HG03354 (cell line): ENCODE measurements at regions not wholly inside any gene's neighbourhood (a gene's known extent, or its start where the extent isn't known, plus 50 kb on each side); places are given as distances from the start of the nearest gene placed in this dataset.

ENCODE experiments used
- ATAC-seq: cut with Tn5 transposase; IDR thresholded peaks from one replicate; pipeline ENCODE4 v1.9.1; 2021; ENCODE audit warnings: mild to moderate bottlenecking; ENCODE audit not compliant: unreplicated experiment, poor library complexity, severe bottlenecking

GRCh38 chr9:81303658-81304057 lies 385.7 kb downstream of the TLE1 start:
- no peak for ATAC-seq

- no peak for ATAC-seq
Observed at GRCh38 chr9:81293651-81294050, 395.7 kb downstream of the TLE1 start.

GRCh38 chr9:81292056-81292805 lies 397.1 kb downstream of the TLE1 start:
- ATAC-seq = no peak

GRCh38 chr9:81289622-81290021 lies 399.7 kb downstream of the TLE1 start:
- ATAC-seq = no peak

- ATAC-seq = no peak
Observed at GRCh38 chr9:81268048-81268447, 421.3 kb downstream of the TLE1 start.

- no peak for ATAC-seq
Observed at GRCh38 chr9:81266674-81267073, 422.7 kb downstream of the TLE1 start.

- ATAC-seq = no peak
Observed at GRCh38 chr9:81266086-81266485, 423.3 kb downstream of the TLE1 start.

- ATAC-seq = no peak
Observed at GRCh38 chr9:81264516-81264915, 424.8 kb downstream of the TLE1 start.

- no peak for ATAC-seq
Observed at GRCh38 chr9:81259896-81260295, 429.5 kb downstream of the TLE1 start.

GRCh38 chr9:81256368-81256767 lies 433.0 kb downstream of the TLE1 start:
- no peak for ATAC-seq

- ATAC-seq = no peak
Observed at GRCh38 chr9:81250606-81251005, 438.7 kb downstream of the TLE1 start.

GRCh38 chr9:81250041-81250440 lies 439.3 kb downstream of the TLE1 start:
- no peak for ATAC-seq

GRCh38 chr9:81245254-81245956 lies 443.9 kb downstream of the TLE1 start:
- ATAC-seq = no peak

GRCh38 chr9:81244631-81245030 lies 444.7 kb downstream of the TLE1 start:
- ATAC-seq = no peak

GRCh38 chr9:81242866-81243265 lies 446.5 kb downstream of the TLE1 start:
- no peak for ATAC-seq

GRCh38 chr9:81239388-81239787 lies 450.0 kb downstream of the TLE1 start:
- ATAC-seq = no peak

GRCh38 chr9:81237565-81238231 lies 451.6 kb downstream of the TLE1 start:
- ATAC-seq = no peak

- ATAC-seq = no peak
Observed at GRCh38 chr9:81234924-81235610, 454.3 kb downstream of the TLE1 start.

- no peak for ATAC-seq
Observed at GRCh38 chr9:81231011-81231410, 458.3 kb downstream of the TLE1 start.

- ATAC-seq = no peak
Observed at GRCh38 chr9:81227507-81228245, 461.7 kb downstream of the TLE1 start.
